ENCODE measurements at regions not wholly inside any gene's neighbourhood (a gene's known extent, or its start where the extent isn't known, plus 50 kb on each side); places are given as distances from the start of the nearest gene placed in this dataset.
"Not testable (repeated sequence)": the region's sequence is repeated elsewhere in the genome, so short reads cannot be mapped to it uniquely, and the experiment has no call there.

- no peak for DNase-seq (ENCODE audit: low read depth in 1 of 2, low spot score in 1 of 2)
These were observed 125.0 kb upstream of the PITX1 start for GRCh38 chr5:135158982-135159381.

DNA sequence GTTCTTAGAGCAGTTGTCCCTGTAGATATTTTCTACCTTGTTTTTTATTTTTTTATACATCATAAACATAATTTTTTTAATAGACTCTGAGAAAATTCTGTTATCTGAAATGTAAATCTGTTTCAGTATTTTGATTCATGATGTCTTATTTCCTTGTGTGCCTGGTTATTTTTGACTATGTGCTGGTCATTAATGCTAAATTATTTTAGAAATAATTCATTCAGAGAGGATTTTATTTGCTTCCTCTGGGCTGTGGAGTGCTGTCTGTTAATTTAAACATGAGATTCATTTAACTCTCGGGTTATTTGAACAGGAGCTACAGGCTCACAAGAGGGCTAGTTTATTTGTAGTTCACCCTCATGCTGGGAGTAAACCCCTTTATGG lies 124.3 kb upstream of the PITX1 start:
- no peak for DNase-seq (ENCODE audit: low read depth in 1 of 2, low spot score in 1 of 2)

DNA sequence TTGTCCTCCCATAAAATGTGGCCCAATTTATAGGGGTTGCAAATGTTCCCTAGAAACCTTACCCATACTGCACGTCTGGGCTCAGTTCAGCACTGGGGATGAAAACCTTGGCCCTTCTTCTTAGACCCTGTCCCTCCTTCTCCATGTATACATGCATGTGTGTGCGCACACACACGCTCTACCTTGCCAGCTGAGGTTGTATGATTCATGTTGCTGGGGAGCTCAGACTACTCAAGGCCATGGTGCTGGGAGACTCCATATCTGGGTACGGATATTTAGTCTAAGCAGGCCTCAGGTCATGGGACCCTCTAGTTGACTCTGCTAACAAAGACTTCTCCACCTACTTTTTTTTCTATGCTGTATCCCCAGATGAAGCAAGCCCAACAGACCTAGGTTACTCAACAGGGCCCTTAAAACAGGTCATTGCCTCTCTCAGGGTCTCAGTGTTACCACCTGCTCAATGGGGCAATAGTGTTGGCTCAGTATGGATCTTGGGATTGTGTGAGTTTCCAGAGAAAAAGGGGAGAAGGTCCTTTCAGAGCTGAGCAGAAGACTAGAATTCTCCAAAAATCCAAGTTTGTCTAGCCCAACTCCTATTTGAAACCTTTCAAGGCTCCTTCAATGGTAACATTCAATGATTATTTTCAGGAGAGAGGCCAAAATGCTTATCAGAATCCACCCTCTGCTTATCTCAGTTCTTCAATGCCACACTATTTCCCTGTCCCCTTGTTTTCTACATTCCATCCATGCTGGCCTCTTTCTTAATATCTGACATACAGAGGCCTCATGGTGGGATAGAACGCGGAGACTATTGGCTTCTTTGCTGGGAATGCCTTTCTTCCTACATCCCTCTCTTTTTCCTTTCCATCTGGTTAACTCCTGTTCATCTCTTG lies 123.6 kb upstream of the PITX1 start:
- no peak for DNase-seq (ENCODE audit: low read depth in 1 of 2, low spot score in 1 of 2)

DNA sequence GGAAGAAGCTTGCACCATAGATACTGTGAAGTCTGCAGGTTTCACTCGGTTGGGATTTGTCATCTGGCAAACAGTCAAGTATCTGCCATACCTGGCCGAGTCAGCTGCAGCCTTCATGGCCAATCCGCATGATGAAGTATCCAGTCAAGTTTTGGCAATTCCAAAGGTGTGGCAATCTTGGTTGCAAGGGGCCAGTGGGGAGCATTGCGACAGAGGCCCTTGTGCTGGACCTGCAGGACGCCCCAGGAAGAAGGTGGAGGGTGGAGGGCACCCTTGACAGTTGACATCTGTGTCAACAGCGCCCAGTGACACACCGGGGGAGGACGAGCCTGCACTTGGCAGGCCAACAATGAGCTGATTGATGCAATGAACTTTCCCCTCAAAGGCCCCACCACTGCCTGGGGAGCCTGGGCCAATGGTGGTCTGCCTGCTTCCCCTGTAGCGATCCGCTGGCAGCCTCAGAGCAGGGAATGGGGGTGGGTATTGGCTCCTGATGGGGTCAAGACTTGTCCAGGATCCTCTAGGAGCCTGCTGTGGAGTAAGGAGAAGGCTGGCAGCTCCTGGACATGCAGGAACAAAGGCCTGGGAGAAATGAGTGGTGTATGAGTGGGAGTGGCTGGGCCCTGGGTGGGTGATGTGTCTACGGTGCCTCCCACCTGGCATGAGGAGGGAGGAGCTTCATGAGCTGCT lies 122.8 kb upstream of the PITX1 start:
- DNase-seq (ENCODE audit: low read depth in 1 of 2, low spot score in 1 of 2) = no peak

- DNase-seq (ENCODE audit: low read depth in 1 of 2, low spot score in 1 of 2) = no peak
These were observed 122.3 kb upstream of the PITX1 start for GRCh38 chr5:135156337-135156714.

DNA sequence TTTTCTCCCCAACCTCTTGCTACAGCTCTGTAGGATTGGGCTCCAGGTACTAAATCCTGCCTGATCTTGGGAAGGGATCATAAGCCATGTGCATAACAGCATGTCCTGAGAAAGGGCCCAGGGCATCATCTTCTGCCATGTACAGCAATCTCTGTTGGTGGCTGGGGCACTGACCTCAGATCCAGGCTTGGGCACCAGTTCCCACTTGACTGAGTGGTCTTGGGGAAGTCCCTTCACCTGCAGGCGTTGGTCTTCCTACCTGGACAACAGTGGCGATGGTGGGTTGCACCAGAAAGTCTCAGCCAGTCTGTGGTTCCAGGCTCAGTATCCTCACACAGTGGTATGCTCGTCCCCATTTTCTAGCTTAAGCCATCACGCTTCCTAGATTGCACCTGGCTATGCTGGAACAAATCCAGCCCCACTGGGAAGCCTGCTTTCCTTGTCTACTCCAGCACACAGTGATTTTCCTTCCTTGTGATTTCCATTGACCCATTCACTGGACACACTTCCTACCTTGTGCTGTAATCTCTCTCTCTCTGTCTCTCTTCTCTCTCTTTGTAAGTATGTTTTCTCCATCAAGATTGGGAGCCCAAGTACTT lies 121.7 kb upstream of the PITX1 start:
- DNase-seq (ENCODE audit: low read depth in 1 of 2, low spot score in 1 of 2) = no peak

DNA sequence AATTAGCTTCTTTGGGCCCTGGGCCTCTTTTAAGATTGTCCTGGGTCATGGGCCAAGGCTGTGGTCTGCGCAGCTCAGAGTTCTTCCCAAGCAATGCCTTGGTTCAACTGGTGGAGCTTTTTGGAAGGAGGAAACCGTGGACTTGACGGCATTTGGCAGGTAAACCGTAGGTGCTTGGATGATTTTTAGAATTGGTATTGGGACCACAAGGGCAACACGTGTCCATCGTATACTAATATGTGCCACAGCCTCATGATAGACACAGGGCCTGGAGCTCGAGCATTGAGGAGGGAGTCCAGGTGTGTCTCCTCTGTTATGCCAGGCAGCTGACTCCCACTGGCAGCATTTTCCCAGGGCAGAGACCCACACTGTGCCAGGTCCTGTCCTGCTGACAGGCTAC lies 120.9 kb upstream of the PITX1 start:
- no peak for DNase-seq (ENCODE audit: low read depth in 1 of 2, low spot score in 1 of 2)

DNA sequence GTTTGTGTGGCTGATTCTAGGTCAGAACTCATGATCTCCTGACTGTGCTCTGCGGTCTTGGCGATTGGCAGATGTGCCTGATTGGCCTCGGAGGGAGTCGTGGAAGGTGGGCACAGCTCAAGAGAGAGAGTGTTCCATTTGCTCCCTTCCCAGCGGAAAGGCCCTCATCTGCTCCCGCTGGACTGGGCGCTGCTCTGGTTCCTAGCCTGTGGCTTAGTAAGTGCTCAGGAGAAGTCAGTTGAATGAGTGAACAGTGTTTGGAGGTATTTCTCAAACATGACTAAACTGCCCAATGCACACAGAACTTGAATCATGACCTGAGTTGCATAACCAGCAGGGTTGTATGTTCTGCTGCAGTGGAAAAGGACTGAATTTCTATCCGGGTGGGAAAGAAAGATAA lies 120.2 kb upstream of the PITX1 start:
- no peak for DNase-seq (ENCODE audit: low read depth in 1 of 2, low spot score in 1 of 2)

DNA sequence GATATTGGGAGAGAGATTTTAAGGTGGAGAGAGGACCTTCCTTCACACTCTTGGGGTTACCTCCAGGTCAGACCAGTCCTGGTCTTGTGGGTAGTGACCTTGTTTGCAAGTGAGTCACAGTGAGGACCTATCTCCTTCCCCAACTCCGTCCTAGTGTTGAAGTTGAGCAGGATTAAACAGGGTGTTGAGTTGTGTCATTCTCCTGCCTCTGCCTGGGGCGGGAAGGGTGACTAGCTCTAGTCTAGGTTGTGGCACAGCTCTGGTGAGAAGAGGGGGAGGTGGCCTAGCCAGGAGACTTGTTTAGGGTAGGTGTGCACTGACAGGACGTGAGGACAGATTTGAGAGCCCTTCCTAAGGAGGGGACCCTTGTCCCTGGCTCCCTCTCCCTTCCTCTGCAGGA lies 119.6 kb upstream of the PITX1 start:
- DNase-seq (ENCODE audit: low read depth in 1 of 2, low spot score in 1 of 2) = no peak

DNA sequence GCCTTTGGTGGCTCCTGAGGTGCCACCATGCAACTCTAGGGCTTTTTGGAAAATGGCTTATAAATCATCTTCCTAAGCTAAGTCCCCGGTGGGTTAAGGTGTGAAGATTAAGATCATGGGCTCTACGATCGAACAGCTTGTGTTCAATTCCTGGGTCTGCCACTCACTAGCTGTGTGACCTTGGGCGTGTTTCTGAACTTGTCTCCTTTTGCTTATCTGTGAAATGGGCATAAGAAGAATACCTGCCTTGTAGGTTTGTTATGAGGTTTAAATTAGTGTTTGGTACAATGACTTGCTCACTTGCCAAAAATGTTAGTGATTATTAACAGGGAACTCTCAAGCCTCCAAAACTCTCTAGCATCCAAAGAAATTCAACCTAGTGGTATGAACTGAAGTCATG lies 119.2 kb upstream of the PITX1 start:
- DNase-seq (ENCODE audit: low read depth in 1 of 2, low spot score in 1 of 2) = no peak

DNA sequence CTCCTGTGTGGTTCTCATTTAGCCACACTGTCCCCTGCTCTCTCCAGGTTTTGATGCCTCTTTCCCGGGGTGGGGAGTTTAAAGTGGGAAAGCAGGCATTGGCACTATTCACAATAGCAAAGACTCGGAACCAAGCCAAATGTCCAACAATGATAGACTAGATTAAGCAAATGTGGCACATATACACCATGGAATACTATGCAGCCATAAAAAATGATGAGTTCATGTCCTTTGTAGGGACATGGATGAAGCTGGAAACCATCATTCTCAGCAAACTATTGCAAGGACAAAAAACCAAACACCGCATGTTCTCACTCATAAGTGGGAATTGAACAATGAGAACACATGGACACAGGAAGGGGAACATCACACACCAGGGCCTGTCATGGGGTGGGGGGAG lies 117.6 kb upstream of the PITX1 start:
- DNase-seq (ENCODE audit: low read depth in 1 of 2, low spot score in 1 of 2) = not testable (repeated sequence)

GRCh38 chr5:135151256-135151655 lies 117.2 kb upstream of the PITX1 start:
- DNase-seq (ENCODE audit: low read depth in 1 of 2, low spot score in 1 of 2) = no peak

DNA sequence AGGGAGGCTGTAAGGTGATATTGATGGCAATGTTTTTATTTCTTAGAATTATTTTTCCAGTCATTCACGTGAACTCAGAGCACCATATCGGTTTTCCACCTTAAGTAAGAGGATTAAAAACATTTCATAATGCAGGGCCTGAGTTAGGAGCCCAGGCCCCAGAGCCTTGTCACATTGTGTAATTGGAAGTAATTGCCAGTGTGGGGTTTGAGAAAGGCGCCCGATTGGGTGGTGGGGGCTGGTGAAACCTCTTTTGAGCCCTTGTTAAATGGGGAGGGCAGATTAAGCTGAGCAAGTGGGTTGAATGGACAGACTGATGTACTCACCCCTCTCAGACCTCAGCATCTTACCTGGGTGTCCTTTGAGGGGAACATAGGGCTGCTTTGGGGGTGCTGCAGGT lies 116.7 kb upstream of the PITX1 start:
- no peak for DNase-seq (ENCODE audit: low read depth in 1 of 2, low spot score in 1 of 2)

- DNase-seq (ENCODE audit: low read depth in 1 of 2, low spot score in 1 of 2) = no peak
These were observed 116.1 kb upstream of the PITX1 start for GRCh38 chr5:135149956-135150723.

GRCh38 chr5:135149229-135149955 lies 115.4 kb upstream of the PITX1 start:
- no peak for DNase-seq (ENCODE audit: low read depth in 1 of 2, low spot score in 1 of 2)

- no peak for DNase-seq (ENCODE audit: low read depth in 1 of 2, low spot score in 1 of 2)
These were observed 113.5 kb upstream of the PITX1 start for GRCh38 chr5:135147294-135148090.

DNA sequence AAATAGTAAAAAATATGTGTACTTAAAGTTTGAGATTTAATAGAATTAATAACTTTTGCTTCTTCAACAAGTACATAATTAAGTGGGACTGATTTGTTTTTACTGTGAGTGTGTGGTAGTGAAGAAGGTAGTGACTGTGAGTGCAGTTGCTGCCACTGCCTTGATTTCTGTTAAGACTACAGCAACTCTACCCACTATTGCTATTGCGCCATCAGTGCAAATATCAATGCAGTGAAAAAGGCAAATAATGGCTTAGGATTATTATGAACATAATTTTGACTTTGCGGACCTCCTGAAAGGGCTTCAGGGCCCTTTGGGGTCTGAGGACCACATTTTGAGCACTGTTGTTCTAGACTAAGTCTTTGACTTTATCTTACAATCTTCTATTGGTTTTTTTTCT lies 112.0 kb upstream of the PITX1 start:
- no peak for DNase-seq (ENCODE audit: low read depth in 1 of 2, low spot score in 1 of 2)

GRCh38 chr5:135143682-135144081 lies 109.7 kb upstream of the PITX1 start:
- not testable (repeated sequence) for DNase-seq (ENCODE audit: low read depth in 1 of 2, low spot score in 1 of 2)

GRCh38 chr5:135141303-135142268 lies 107.6 kb upstream of the PITX1 start:
- no peak for DNase-seq (ENCODE audit: low read depth in 1 of 2, low spot score in 1 of 2)

All from activated T-helper 1 cell treated with anti-CD3 and anti-CD28 coated beads, Interleukin-2, amount 50 U/mL, for 16 hours (primary cell).